HepG2 (cell line): ENCODE measurements at regions not wholly inside any gene's neighbourhood (a gene's known extent, or its start where the extent isn't known, plus 50 kb on each side); places are given as distances from the start of the nearest gene placed in this dataset.
"Not testable (repeated sequence)": the region's sequence is repeated elsewhere in the genome, so short reads cannot be mapped to it uniquely, and the experiment has no call there.

Experiments used
- ATAC-seq: fragments of 200-7000 bp; cut with Tn5 transposase; 3 replicates; pipeline ENCODE4 v1.9.1; 2020; ENCODE audit warnings: mild to moderate bottlenecking, moderate library complexity
- BruUV-seq: library from RNA; stranded (reverse); fragments of 400-500 nt; replicated peaks from 2 replicates; lab custom pipeline; 2021; lab: Mats Ljungman, UMichigan
- CTCF ChIA-PET: fragments of 300-600 bp; formaldehyde crosslinking; extraction: SDS; loops from one replicate; lab custom pipeline; 2021; ENCODE audit warnings: low total read pairs, inconsistent platforms, low intra/inter-chr PET ratio; lab: Yijun Ruan, JAX
- POLR2A ChIA-PET: fragments of 350-600 bp; sonication (Branson Sonifier 250); formaldehyde crosslinking; loops from one replicate; lab custom pipeline; 2020; ENCODE audit warnings: antibody characterized with exemption, inconsistent platforms; lab: Yijun Ruan, JAX
- DNase-seq: peaks from one replicate; pipeline ENCODE4 v3.0.0-alpha.2; 2015; ENCODE audit warnings: low spot score
- FAIRE-seq: peaks from 3 replicates; lab custom pipeline; 2011; peaks lifted over from hg19 to GRCh38; lab: Jason Lieb, UNC
- H2AFZ ChIP-seq: one replicate; pipeline ENCODE4 v1.6.1; 2011; ENCODE audit warnings: low read length, inconsistent platforms
- H3K27ac ChIP-seq: fragments of 300-600 bp; 3 replicates; pipeline ENCODE4 v1.8.0; 2011; ENCODE audit warnings: mixed run types, mild to moderate bottlenecking, mixed read lengths, low read length, inconsistent platforms; ENCODE audit not compliant: insufficient read depth; ENCODE audit errors: extremely low read length
- H3K27me3 ChIP-seq, 2 experiments: fragments of 200-600 bp in 1 of 2; 2 replicates in 1 of 2; 3 replicates in 1 of 2; pipeline versions ENCODE4 v1.6.0 to v1.8.0; 2011; ENCODE audit warnings: low read length in 2 of 2, mild to moderate bottlenecking in 2 of 2, moderate library complexity in 2 of 2, inconsistent platforms in 1 of 2; ENCODE audit not compliant: insufficient read depth in 2 of 2, control insufficient read depth in 1 of 2
- H3K36me3 ChIP-seq, 2 experiments: fragments of 200-600 bp in 1 of 2; replicated peaks in 1 of 2; 2 replicates in 1 of 2; 3 replicates in 1 of 2; pipeline versions ENCODE4 v1.5.1 to v1.8.0; 2011; ENCODE audit warnings: low read length in 2 of 2, inconsistent platforms in 1 of 2; ENCODE audit not compliant: insufficient read depth in 2 of 2, control insufficient read depth in 1 of 2
- H3K4me1 ChIP-seq: 2 replicates; pipeline ENCODE4 v1.5.1; 2012; ENCODE audit warnings: low read length, inconsistent platforms; ENCODE audit not compliant: insufficient read depth
- H3K4me2 ChIP-seq: 2 replicates; pipeline ENCODE4 v1.6.0; 2011; ENCODE audit warnings: low read depth, low read length, inconsistent platforms
- H3K4me3 ChIP-seq, 3 experiments: fragments of 200-600 bp in 1 of 3; sonication (generic), shearing (Covaris generic) in 1 of 3; replicated peaks in 1 of 3; 2 replicates each; pipeline ENCODE4 v1.5.1; 2011 to 2016; ENCODE audit warnings: low read length in 3 of 3, inconsistent platforms in 2 of 3, low read depth in 2 of 3, mild to moderate bottlenecking in 2 of 3, control low read depth in 1 of 3, mixed read lengths in 1 of 3; ENCODE audit not compliant: insufficient read depth in 1 of 3
- H3K79me2 ChIP-seq: one replicate; pipeline ENCODE4 v1.6.1; 2011; ENCODE audit warnings: low read length, inconsistent platforms; ENCODE audit not compliant: insufficient read depth
- H3K9ac ChIP-seq: 2 replicates; pipeline ENCODE4 v1.6.0; 2011; ENCODE audit warnings: mild to moderate bottlenecking, low read depth, low read length, inconsistent platforms; ENCODE audit not compliant: insufficient read depth
- H3K9me3 ChIP-seq: 2 replicates; pipeline ENCODE4 v1.5.1; 2012; ENCODE audit warnings: mild to moderate bottlenecking, low read length
- H4K20me1 ChIP-seq: 2 replicates; pipeline ENCODE4 v1.6.0; 2011; ENCODE audit warnings: inconsistent platforms, mild to moderate bottlenecking, low read length, moderate library complexity; ENCODE audit not compliant: insufficient read depth
- GABPA ChIP-seq, 2 experiments: IDR thresholded peaks; 2 replicates each; pipeline ENCODE4 v1.6.1; 2011 to 2016; ENCODE audit warnings: low read depth in 2 of 2, low read length in 1 of 2, missing biosample characterization in 1 of 2, missing genetic modification characterization in 1 of 2
- NFYB ChIP-seq: sonication (generic); formaldehyde crosslinking; IDR thresholded peaks from 2 replicates; pipeline ENCODE4 v1.4.0; 2020; ENCODE audit warnings: missing genetic modification reagents
- ZNF318 ChIP-seq: sonication (generic); formaldehyde crosslinking; IDR thresholded peaks from 2 replicates; pipeline ENCODE4 v1.4.0; 2020; ENCODE audit warnings: mild to moderate bottlenecking, missing genetic modification reagents
- WGBS: methylation state at CpG from one replicate; pipeline ENCODE4 v1.1.6; 2017; ENCODE audit warnings: low lambda C conversion rate; 5-methylcytosine and 5-hydroxymethylcytosine counted together
- in situ Hi-C: cut with HindIII; loops from 2 replicates; pipeline ENCODE4 v1.10.0; 2017; ENCODE audit warnings: low pct_unique_long_range_greater_than_20kb; ENCODE audit not compliant: extremely low pct_ligation_motif_present
- intact Hi-C: fragments of 100-400 bp; cut with micrococcal nuclease; formaldehyde crosslinking; loops from one replicate; pipeline ENCODE4 v1.10.0; 2022; ENCODE audit not compliant: unreplicated experiment

DNA sequence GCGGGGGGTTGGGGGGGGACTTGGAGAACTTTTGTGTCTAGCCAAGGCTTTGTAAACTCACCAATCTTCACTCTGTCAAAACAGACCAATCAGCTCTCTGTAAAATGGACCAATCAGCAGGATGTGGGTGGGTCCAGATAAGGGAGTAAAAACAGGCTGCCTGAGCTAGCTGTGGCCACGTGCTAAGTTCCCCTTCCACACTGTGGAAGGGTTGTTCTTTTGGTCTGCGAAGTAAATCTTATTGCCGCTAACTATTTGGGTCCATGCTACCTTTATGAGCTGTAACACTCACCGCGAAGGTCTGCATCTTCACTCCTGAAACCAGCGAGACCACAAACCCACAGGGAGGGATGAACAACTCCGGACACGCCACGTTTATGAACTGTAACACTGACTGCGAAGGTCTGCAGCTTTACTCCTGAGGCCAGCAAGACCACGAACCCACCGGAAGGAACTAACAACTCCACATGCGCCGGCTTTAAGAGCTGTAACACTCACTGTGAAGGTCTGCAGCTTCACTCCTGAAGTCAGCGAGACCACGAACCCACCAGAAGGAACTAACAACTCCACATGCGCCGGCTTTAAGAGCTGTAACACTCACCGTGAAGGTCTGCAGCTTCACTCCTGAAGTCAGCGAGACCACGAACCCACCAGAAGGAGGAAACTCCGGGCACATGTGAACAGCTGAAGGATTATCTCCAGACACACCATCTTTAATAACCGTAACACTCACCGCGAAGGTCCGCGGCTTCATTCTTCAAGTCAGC lies 186.6 kb downstream of the ID4 start:
- CTCF ChIA-PET, H4K20me1 ChIP-seq, in situ Hi-C loops, H3K79me2 ChIP-seq, intact Hi-C loops, H3K9ac ChIP-seq, DNase-seq, H3K27ac ChIP-seq, FAIRE-seq, H3K9me3 ChIP-seq, H3K4me3 ChIP-seq, BruUV-seq, H3K36me3 ChIP-seq, H3K4me2 ChIP-seq, H3K27me3 ChIP-seq, POLR2A ChIA-PET, H2AFZ ChIP-seq, H3K4me1 ChIP-seq, ATAC-seq: not testable (repeated sequence)
- WGBS, result 55% methylated on average over 24 of the region's 28 CpGs
- TF ChIP-seq NFYB, result peak; percentile 29; the same call in 1 of the 2 replicates

GRCh38 chr6:20024316-20024673 lies 187.1 kb downstream of the ID4 start:
- H3K36me3 ChIP-seq, result no peaks in the 10 kb centered on the region
- intact Hi-C loops (no loop called here), in situ Hi-C loops (no loop called here)
- no peak overlapping the region for H3K4me2 ChIP-seq
- FAIRE-seq, result no peak
- H3K4me3 ChIP-seq, result no peak overlapping the region
- no peaks in the 10 kb centered on the region; a peak in 1 of 5 replicates for H3K27me3 ChIP-seq
- no peaks in the 10 kb centered on the region for H3K79me2 ChIP-seq
- no peak for ATAC-seq
- H3K9me3 ChIP-seq, result no peaks in the 10 kb centered on the region
- no peaks in the 10 kb centered on the region for H3K4me1 ChIP-seq
- DNase-seq, result no peak
- 35% methylated on average over 6 of the region's 6 CpGs for WGBS
- no peak for TF ChIP-seq GABPA (IDR thresholded peaks at IDR 0.05; ENCODE audit: low read depth, low read length)
- TF ChIP-seq GABPA (CRISPR knock-in tag; IDR thresholded peaks at IDR 0.05; ENCODE audit: low read depth), result no peak
- no peak for TF ChIP-seq ZNF318 (CRISPR knock-in tag)
- no peak overlapping the region for H2AFZ ChIP-seq
- no peak overlapping the region for H3K27ac ChIP-seq
- ChIA-PET CTCF (no interaction called here), POLR2A (no interaction called here)
- no peaks in the 10 kb centered on the region for H4K20me1 ChIP-seq
- H3K9ac ChIP-seq, result no peak overlapping the region
- BruUV-seq, result no TSS peak
